NCI-H748 (cell line): ENCODE measurements at regions not wholly inside any gene's neighbourhood (a gene's known extent, or its start where the extent isn't known, plus 50 kb on each side); places are given as distances from the start of the nearest gene placed in this dataset.
A peak's percentile ranks its signal among the peaks of the same experiment; 100 is the strongest.
"Not testable (repeated sequence)": the region's sequence is repeated elsewhere in the genome, so short reads cannot be mapped to it uniquely, and the experiment has no call there.

Source experiments
- DNase-seq: peaks from one replicate; lab custom pipeline; 2025; ENCODE audit not compliant: unreplicated experiment; lab: John Stamatoyannopoulos, UW

DNA sequence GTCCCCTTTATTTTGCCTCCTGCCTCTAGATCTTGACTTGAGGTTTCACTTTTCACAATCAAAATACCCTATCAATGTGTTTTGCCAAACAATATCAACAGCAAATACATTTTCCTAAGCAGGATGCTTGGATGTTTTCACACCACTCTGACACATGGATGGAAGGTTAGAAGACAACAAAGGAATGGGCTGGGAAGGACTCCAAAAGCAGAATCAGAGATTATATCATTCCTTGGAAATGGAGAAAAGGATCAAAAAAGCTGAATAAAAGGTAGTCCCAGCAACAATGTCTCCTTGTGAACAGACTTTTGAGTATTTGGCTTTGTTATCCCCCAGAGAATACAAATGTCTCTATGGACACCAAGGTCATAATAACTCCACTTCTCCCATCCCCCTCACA is 170.8 kb downstream of the ETAA1 start:
- no peak for DNase-seq

DNA sequence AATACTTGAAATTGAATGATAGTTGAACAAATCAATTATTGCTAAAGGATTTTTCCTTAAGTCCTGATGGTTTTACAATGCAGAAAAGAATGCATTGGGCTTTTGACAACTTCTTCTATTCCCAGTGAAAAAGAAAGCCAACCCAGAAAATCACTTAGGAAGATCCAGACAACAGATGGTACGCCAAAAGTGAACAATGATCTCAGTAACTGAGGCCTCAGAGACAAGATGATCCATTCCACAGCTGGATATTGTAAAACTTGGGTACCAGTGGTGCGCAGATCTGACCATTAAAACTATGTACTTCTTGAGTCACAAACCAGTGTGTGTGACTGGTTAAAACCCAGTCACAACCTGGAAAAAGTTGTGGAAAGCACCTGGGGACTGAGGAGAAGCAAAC is 173.5 kb downstream of the ETAA1 start:
- no peak for DNase-seq

DNA sequence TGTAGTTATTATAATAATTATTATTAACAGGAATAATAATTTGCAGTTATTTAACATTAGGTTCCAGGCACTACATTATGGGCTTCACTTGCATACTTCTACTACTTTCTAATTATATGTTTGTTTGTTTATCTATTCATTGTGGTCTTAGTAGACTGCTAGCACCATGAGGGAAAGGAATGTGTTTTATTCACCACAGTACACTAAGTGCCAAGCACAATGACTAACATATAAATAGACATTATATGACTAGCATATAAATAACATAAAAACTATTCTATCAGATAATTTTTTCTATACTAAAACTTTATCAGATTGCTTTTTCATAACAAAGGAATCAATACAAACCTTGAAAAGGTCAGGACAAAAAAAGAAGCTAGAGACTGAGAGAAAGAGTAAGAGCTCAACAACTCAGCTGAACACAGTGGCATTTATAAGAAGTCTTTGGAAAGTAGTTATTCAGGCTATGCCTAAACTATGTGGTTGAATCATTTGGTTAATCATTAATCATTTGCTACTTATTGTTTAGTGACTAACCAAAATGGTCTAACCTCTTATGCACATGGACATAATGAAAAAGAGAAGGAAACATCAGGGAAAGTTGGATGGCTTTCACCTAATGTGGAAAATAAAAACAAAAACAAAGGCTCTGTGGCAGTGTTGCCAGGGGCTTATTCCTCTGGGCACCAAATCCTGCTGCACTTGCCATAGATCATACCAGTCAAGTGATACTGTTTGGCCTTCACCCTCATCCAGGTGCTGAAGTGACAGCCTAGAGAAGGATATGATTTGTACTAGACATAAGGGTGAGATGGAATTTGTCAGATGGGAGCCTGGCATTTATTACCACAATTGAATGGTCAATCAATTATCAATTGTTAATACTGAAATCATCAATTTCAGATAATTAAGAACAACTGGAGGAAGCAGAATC is 174.9 kb downstream of the ETAA1 start:
- no peak for DNase-seq

DNA sequence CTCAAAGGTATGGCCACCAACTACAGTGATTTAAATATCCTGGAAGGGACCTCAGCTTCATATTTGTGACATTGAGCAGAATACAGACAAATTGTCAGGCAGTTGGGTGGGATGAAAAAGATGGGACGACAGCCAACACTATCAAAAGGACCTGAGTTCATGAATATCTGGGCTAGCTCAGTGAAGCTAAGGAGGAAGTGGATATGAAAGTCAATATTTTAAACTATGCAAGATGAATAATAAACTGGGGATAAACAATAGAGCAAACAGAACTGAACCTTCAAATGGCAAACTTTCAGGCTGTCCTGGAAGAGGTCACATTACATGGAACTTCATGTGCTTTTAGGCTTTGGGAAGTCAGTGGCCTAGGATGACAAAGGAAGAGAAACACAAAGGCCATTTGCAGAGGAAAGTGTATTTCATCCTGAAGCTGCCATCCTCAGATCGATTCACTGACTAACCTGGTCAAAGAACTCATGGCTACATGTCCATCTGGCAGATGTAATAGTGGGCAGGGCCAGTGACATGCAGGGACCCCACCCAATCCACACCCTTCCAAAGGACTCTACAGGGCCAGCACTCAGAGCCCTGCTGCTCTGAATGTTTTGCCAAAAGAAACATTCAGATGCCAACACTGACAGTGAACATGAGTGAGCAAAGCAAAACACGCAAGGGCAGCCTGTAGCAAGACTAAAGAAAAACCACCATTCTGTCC is 175.7 kb downstream of the ETAA1 start:
- DNase-seq = no peak

DNA sequence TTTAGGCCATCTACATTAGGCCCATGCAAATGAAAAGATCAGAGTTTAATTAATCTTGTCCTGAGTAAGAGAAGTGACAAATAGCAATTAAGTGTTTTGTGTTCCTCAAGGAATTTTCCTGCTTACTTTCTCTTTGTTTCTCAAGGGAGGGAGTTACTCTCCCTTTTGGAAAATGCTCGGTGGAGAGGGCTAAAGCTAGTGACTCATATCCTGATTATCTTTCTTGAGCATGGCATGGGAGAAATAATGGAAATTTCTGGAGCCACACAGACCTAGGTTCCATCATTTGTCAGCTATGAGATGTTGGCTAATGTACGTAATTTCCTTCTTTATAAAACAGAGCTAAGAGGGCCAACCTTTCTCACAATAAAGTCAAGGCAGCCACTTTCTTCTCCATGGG is 177.1 kb downstream of the ETAA1 start:
- DNase-seq = no peak

DNA sequence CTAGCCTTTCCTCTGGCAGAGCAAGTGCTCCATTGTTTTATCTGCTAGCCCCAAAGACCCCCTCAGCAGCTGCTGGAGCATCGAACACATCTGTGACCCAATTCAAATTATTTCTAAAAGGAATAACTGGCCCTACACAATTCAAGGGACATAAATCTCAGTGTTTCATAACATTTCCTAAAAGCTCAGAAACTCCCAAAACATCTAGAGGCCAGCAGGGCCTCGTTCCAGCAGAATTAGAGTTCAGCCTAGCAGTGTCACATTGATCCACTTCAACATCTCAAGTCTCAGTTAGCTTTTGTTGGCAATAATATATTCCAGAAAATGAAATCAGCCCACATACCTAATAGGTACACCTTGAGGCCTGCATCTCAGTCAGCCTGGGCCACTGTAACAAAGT is 179.1 kb downstream of the ETAA1 start:
- DNase-seq = no peak

DNA sequence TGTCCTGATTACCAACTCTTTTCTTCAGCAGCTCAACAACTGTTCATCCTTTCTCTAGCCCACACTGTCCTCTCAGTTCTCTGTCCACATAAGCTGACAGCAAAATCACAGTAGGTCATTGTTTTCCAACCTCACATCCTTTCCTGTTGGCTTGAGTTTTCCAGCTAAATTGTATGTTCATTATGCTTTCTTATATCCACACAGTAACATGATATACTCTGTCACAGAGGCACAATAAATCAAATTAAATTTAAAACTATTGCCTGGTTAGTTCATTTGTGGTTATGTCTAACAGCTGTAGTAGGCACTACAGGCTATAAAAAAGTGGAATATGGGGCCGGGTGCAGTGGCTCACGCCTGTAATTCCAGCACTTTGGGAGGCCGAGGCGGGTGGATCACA is 179.9 kb downstream of the ETAA1 start:
- DNase-seq = no peak

DNA sequence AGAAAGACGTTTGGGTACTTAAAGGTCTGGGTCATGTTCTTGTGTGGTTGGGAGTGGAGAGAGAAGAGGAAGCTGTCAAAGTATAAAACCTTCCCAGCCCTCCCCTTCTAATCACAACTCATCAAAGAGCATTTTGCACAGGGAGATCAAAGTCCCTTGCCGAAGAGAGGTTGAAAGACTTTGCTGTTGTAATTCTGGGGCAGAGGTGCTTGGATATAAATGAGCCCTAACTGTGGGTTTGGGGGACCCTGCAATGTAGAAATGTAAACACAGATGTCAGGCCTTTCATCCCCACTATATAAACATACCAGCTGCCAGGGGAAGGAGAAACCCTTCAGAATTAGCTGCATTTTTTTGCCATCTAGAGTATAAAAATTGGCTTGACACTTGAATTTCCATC is 182.1 kb downstream of the ETAA1 start:
- DNase-seq = no peak

DNA sequence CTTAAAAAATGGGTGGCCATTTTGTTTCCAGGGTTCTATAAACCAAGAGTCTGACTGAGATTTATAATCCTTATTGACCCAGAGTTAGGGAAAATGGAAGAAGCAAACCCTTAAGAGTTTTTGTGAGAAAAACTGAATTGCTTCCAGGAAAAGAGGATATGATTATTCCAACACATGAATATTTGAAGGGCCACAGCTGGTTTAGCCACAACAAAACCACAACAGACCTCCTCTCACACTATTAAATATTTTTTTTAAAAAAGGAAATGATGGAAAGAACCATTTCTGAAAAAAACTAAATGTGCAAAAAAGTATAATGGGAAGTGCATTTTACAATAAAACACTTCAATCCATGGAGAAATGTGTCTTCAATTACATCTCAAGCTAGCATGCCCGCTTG is 182.7 kb downstream of the ETAA1 start:
- DNase-seq = no peak

DNA sequence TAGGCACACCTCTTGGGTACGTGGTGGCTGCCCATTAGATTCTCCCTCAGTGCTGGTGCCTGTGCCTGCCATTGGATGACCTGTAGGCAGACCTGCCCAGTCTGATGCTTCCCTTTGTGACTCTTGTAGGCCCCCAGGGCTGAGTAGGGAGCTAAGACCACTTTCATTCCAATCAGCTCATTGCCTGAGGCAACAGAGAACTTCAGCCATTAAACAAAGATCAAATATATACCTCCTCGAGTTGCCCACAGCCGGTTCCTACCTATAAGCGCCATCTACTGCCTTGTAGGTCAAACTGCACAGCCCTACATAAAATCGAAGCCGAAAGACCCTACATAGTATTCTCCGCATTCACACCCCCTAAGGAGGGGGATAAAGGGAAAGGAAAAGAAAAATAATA is 184.6 kb downstream of the ETAA1 start:
- peak; percentile 51 for DNase-seq

DNA sequence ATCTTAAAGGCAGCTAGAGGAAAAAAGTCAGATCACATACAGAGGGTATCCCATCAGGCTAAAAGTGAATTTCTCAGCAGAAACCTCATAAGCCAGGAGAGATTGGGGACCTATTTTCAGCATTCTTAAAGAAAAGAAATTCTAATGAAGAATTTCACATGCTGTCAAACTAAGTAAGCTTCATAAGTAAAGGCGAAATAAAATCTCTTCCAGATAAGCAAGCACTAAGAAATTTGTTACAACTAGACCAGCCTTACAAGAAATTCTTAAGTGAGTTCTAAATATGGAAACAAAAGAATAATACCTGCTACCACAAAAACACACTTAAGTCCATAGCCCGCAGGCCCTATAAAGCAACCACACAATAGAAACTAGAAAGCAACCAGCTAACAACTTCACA is 186.1 kb downstream of the ETAA1 start:
- DNase-seq = no peak

DNA sequence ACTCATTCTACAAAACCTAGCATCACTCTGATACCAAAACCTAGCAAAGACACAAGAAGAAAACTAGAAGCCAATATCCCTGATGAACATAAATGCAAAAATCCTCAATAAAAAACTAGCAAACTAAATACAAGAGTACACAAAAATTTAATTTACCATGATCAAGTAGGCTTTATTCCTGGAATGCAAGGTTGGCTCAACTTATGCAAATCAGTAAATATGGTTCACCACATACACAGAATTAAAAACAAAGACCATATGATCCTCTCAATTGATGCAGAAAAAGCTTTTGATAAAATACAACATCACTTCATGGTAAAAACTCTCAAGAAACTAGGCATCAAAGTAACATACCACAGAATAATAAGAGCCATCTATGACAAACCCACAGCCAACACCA is 188.3 kb downstream of the ETAA1 start:
- DNase-seq = no peak

DNA sequence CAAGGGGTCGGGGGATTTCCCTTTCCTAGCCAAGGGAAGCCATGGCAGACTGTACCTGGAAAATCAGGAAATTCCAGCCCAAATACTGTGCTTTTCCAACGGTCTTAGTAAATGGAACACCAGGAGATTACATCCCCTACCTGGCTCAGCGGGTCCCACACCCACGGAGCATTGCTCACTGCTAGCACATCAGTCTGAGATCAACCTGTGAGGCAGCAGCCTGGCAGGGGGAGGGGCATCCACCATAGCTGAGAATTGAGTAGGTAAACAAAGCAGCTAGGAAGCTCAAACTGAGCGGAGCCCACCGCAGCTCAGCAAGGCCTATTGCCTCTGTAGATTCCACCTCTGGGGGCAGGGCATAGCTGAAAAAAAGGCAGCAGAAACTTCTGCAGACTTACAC is 192.0 kb downstream of the ETAA1 start:
- not testable (repeated sequence) for DNase-seq

DNA sequence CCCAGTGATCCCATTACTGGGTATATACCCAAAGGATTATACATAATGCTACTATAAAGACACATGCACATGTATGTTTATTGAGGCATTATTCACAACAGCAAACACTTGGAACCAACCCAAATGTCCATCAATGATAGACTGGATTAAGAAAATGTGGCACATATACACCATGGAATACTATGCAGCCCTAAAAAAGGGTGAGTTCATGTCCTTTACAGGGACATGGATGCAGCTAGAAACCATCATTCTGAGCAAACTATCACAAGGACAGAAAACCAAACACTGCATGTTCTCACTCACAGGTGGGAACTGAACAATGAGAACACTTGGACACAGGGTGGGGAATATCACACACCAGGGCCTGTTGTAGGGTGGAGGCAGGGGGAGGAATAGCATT is 197.4 kb downstream of the ETAA1 start:
- not testable (repeated sequence) for DNase-seq

DNA sequence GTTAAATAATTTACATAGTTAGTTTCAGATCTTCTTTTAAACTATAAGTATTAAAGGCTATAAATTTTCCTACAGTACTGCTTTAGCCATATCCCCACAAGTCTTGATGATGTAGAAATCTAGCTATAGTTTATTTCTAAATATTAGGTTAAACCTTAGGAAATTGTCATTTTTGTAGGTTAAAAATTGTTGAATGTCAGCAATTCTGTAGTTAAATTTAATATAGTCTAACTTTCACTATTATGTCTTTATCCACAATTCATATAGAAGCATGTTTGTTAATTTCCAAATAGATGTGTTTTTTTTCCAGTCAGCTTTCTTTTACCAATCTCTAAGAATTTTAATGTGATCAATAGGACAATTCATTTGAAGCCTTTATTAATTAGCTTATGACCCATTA is 199.7 kb downstream of the ETAA1 start:
- no peak for DNase-seq

DNA sequence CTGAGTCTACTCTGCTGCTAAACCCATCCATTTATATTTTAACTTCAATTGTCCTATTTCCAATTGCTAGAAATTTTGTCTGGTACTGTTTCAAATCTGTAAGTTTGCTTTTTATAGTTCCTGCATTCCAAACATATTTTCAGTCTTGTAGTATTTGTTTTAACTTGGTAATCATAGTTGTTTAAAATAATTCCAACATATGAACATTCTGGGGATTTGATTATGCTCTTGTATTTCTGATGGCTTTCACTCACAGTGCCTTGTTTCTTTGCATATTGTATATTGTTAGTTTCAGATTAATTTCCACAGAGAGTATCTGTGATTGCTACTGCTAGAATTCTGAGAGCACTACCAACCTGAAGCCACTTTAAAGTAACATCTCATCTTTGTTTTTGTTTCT is 202.4 kb downstream of the ETAA1 start:
- no peak for DNase-seq

DNA sequence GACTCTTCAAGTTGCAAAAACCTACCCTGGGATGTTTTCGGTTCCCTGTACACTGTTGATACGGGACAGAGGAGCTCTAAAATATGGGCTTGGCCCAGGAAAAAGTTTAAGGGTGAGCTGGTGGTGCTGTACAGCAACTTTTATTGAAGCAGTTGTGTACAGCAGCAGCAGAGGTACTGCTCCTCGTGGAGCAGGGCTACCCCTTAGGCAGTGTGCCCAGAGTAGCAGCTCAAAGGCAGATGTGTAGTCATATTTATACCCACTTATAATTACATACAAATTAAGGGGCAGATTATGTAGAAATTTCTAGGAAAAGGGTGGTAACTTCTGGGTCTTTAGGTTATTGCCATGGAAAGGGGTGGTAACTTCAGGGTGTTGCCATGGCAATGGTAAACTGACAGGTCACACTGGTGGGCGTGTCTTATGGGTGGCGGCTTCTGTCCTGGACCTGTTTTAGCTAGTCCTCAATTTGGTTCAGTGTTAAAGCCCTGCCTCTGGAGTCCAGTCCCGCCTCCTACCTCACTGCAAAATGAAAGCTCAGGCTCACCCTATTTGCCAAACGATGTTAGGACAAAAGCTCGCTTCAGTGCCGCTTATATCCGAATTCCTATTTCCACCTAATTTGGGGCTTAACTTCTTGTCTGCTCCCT is 203.2 kb downstream of the ETAA1 start:
- no peak for DNase-seq

DNA sequence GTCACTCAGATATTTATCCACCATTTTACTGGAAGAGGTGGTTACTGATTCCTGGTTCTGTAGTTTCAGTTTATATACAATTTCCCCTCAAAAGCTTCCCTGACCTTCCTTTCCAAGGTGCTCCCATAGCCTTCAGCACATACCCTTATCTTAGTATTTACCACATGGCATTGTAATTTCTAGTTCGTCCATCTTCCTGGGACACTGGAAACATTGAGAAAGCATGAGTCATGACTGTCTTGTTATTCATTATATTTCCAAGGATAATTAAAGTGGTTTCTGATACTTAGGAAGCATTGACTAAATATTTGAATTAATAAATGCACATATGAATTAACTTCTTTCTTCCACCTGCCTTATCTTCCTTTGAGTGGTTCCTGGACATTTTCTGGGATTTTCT is 203.8 kb downstream of the ETAA1 start:
- no peak for DNase-seq

DNA sequence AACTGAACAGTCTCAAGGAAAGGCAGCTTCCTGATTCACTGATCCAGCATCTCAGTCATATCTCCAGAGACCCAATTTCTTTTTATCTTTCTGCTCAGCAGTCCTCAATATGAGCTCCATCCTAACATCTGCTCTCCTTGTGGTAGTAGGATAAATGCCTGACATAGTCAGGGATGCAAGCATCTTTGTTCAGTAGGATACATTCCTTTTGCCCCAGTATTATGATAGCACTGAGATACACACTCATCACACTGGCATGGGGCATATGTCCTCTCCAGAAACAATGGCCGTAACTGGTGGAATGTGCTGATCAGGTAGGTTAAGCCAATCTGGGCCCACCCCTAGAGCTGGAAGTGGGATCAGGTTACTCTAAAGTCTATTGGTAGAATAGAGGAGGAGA is 207.2 kb downstream of the ETAA1 start:
- DNase-seq = no peak

DNA sequence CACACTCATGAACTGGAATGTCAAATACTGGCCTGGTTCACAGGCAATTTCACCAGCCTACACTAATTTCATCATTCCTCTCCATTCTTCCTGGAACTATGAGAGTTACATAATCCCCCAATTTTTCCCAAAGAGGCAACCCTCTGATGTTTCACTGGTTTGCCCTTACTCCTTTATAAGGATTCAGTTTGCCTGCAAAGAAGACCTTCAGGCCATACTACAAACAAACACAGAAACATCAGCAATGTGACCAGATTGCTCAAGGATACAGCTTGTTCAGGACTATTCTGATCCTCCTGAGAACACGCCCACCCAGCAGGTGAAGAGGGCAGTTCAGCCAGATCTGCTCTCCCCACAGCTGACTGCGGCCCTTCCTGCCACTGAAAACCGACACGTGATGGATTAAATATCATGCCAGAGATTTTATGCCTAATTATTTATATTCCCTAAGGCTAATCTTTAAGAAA is 215.5 kb downstream of the ETAA1 start:
- peak; percentile 2 for DNase-seq

DNA sequence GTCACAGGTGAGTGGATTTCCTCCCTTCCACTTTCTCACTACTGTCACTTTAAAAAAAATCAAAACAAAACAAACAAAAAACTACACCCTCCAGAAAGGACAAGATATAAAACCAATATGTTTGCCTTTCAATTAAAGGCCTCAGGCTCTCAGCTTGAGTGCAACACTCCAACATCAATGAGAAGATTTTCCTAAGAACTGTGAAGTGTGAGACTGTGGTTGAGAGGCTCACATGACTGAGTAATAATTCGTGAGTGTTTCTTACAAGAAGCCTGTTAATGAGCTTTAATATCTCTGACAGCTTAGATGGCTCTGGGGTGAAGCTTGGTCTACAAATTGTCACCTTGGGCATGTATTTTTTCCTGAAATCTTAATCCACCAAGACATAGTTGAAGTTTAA is 216.1 kb downstream of the ETAA1 start:
- DNase-seq = no peak

DNA sequence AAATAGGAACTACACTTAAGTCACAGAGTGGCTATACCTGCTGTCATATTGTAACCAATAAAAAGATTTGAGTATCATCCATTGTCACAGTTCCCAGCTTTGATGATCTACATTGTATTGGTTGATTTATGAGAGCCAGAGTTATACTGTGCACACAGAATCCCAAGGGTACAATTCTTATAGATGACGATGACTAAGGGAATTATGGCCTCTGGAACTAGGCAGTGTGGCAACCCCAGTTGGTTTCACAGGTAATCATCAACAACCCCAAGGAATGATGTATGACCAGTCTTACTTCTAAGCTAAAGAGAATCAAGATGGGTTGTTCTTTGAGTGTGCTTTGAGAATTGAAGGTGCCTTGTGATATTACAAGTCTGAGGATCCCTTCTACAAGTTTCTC is 217.3 kb downstream of the ETAA1 start:
- peak; percentile 21 for DNase-seq
